ENCODE measurements at regions not wholly inside any gene's neighbourhood (a gene's known extent, or its start where the extent isn't known, plus 50 kb on each side); places are given as distances from the start of the nearest gene placed in this dataset.

- TF ChIP-seq CTCF (IDR thresholded peaks at IDR 0.05) (no peak), POLR2AphosphoS5 (IDR thresholded peaks at IDR 0.05) (no peak), POLR2A (IDR thresholded peaks at IDR 0.05) (no peak), EP300 (IDR thresholded peaks at IDR 0.05) (no peak)
Measured at GRCh38 chrX:130995439-130995838, 62.7 kb upstream of the ARHGAP36 start.
